Esophagus muscularis mucosa (tissue), 4 donors: ENCODE measurements at regions not wholly inside any gene's neighbourhood (a gene's known extent, or its start where the extent isn't known, plus 50 kb on each side); places are given as distances from the start of the nearest gene placed in this dataset.

ENCODE experiments used
- EP300 ChIP-seq: sonication (generic); formaldehyde crosslinking; IDR thresholded peaks from one replicate; pipeline ENCODE4 v1.6.1; 2017; ENCODE audit warnings: antibody characterized with exemption
- POLR2A ChIP-seq: fragments of 450-650 bp; IDR thresholded peaks from one replicate; pipeline ENCODE4 v1.6.1; 2017; ENCODE audit warnings: antibody characterized with exemption, moderate library complexity, mild to moderate bottlenecking, low read depth
- POLR2AphosphoS5 ChIP-seq, 2 donors: sonication (generic); formaldehyde crosslinking; IDR thresholded peaks; one replicate each; pipeline ENCODE4 v1.6.1; 2017; ENCODE audit warnings: antibody characterized with exemption in 2 of 2
- TF ChIP-seq, protein P1 (sequence below), 3 experiments: fragments of 200-600 bp in 2 of 3; fragments of 450-650 bp in 1 of 3; sonication (generic) in 2 of 3; IDR thresholded peaks; one replicate each; pipeline ENCODE4 v1.5.1; 2017 to 2019; ENCODE audit warnings: antibody characterized with exemption in 3 of 3, mild to moderate bottlenecking in 2 of 3, moderate library complexity in 1 of 3

DNA sequence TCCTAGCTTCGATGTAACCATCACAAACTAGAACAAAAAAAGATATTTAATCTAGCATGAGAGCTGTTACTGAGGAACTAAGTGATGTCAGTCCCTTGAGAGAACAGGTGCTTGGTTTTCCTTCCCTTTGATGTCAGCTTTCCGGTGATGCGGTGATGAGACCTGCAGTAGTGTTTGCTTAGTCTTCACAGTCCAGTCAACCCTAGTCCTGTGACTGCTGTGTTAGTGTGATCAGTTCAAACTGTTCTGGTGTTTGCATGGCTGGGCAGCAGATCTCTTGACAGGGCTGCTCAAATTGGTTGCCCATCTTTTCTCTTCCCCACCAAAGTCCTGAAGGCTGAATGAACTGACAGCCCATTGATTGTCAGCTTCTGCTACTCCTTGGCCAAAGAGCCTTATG, 608.6 kb upstream of the DAB2 start:
- TF ChIP-seq, protein P1, sequence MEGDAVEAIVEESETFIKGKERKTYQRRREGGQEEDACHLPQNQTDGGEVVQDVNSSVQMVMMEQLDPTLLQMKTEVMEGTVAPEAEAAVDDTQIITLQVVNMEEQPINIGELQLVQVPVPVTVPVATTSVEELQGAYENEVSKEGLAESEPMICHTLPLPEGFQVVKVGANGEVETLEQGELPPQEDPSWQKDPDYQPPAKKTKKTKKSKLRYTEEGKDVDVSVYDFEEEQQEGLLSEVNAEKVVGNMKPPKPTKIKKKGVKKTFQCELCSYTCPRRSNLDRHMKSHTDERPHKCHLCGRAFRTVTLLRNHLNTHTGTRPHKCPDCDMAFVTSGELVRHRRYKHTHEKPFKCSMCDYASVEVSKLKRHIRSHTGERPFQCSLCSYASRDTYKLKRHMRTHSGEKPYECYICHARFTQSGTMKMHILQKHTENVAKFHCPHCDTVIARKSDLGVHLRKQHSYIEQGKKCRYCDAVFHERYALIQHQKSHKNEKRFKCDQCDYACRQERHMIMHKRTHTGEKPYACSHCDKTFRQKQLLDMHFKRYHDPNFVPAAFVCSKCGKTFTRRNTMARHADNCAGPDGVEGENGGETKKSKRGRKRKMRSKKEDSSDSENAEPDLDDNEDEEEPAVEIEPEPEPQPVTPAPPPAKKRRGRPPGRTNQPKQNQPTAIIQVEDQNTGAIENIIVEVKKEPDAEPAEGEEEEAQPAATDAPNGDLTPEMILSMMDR (IDR thresholded peaks at IDR 0.05) = no peak
- no peak for TF ChIP-seq POLR2AphosphoS5 (IDR thresholded peaks at IDR 0.05)
- no peak for TF ChIP-seq POLR2A
- TF ChIP-seq EP300 = no peak
